Stomach smooth muscle (tissue), 2 donors: ENCODE measurements at regions not wholly inside any gene's neighbourhood (a gene's known extent, or its start where the extent isn't known, plus 50 kb on each side); places are given as distances from the start of the nearest gene placed in this dataset.

Experiments
- H3K27ac ChIP-seq: one replicate; pipeline ENCODE4 v1.7.0; 2013; ENCODE audit warnings: mild to moderate bottlenecking, low read length, inconsistent platforms
- H3K27me3 ChIP-seq, 2 donors: one replicate each; pipeline ENCODE4 v1.7.0; 2013; ENCODE audit warnings: low read length in 2 of 2; ENCODE audit not compliant: insufficient read depth in 2 of 2, control insufficient read depth in 1 of 2
- H3K36me3 ChIP-seq, 2 donors: one replicate each; pipeline ENCODE4 v1.7.0; 2013; ENCODE audit warnings: low read length in 2 of 2; ENCODE audit not compliant: control insufficient read depth in 2 of 2, insufficient read depth in 2 of 2
- H3K4me1 ChIP-seq: one replicate; pipeline ENCODE4 v1.7.0; 2013; ENCODE audit warnings: low read length; ENCODE audit not compliant: control insufficient read depth, insufficient read depth
- H3K4me3 ChIP-seq, 2 donors: one replicate each; pipeline ENCODE4 v1.7.0; 2013; ENCODE audit warnings: low read length in 2 of 2
- H3K9ac ChIP-seq, 2 donors: one replicate each; pipeline ENCODE4 v1.7.0; 2013; ENCODE audit warnings: low read length in 2 of 2, mild to moderate bottlenecking in 1 of 2
- H3K9me3 ChIP-seq, 2 donors: one replicate each; pipeline ENCODE4 v1.7.0; 2013; ENCODE audit warnings: low read length in 2 of 2; ENCODE audit not compliant: control insufficient read depth in 2 of 2
- donor health status: healthy.
- donor health status: Pancreatic carcinoma.

- H3K9me3 ChIP-seq: no peaks in the 10 kb centered on the region
Measured at GRCh38 chr11:15446315-15446714, 331.6 kb downstream of the INSC start.

GRCh38 chr11:15446929-15447328, 332.2 kb downstream of the INSC start:
- Histone ChIP-seq H3K9ac (no peak overlapping the region), H3K27ac (no peak overlapping the region), H3K9me3 (no peaks in the 10 kb centered on the region), H3K36me3 (no peaks in the 10 kb centered on the region), H3K4me1 (no peaks in the 10 kb centered on the region), H3K27me3 (peaks cover 0 to 3% of the 10 kb centered on the region in 2 donors), H3K4me3 (no peak overlapping the region)

More at GRCh38 chr11:15446315-15446714, 331.6 kb downstream of the INSC start:
- no peaks in the 10 kb centered on the region for H3K4me1 ChIP-seq
- peaks cover 0 to 3% of the 10 kb centered on the region in 2 donors for H3K27me3 ChIP-seq
- no peak overlapping the region for H3K27ac ChIP-seq
- no peaks in the 10 kb centered on the region for H3K36me3 ChIP-seq
- H3K4me3 ChIP-seq: no peak overlapping the region
- H3K9ac ChIP-seq: no peak overlapping the region

GRCh38 chr11:15451713-15452112, 337.0 kb downstream of the INSC start:
- no peaks in the 10 kb centered on the region for H3K36me3 ChIP-seq
- no peak overlapping the region for H3K27ac ChIP-seq
- peaks cover 0 to 3% of the 10 kb centered on the region in 2 donors for H3K27me3 ChIP-seq
- H3K4me3 ChIP-seq: no peak overlapping the region
- H3K4me1 ChIP-seq: no peaks in the 10 kb centered on the region
- H3K9me3 ChIP-seq: no peaks in the 10 kb centered on the region
- no peak overlapping the region for H3K9ac ChIP-seq

- no peak overlapping the region for H3K9ac ChIP-seq
- H3K9me3 ChIP-seq: no peaks in the 10 kb centered on the region
- no peaks in the 10 kb centered on the region for H3K36me3 ChIP-seq
- no peaks in the 10 kb centered on the region for H3K4me1 ChIP-seq
- H3K4me3 ChIP-seq: no peak overlapping the region
- no peak overlapping the region for H3K27ac ChIP-seq
- peaks cover 0 to 3% of the 10 kb centered on the region in 2 donors for H3K27me3 ChIP-seq
Measured at GRCh38 chr11:15453211-15453765, 338.6 kb downstream of the INSC start.

GRCh38 chr11:15468466-15468865, 353.7 kb downstream of the INSC start:
- no peaks in the 10 kb centered on the region for H3K9me3 ChIP-seq
- no peaks in the 10 kb centered on the region for H3K4me1 ChIP-seq
- no peak overlapping the region for H3K9ac ChIP-seq
- no peak overlapping the region for H3K27ac ChIP-seq
- H3K36me3 ChIP-seq: no peaks in the 10 kb centered on the region
- H3K27me3 ChIP-seq: no peaks in the 10 kb centered on the region
- no peak overlapping the region for H3K4me3 ChIP-seq

GRCh38 chr11:15471048-15471894, 356.5 kb downstream of the INSC start:
- Histone ChIP-seq H3K9me3 (no peaks in the 10 kb centered on the region), H3K27ac (no peak overlapping the region), H3K4me1 (no peaks in the 10 kb centered on the region), H3K9ac (no peak overlapping the region), H3K4me3 (no peak overlapping the region), H3K36me3 (no peaks in the 10 kb centered on the region), H3K27me3 (no peaks in the 10 kb centered on the region)

- no peaks in the 10 kb centered on the region for H3K9me3 ChIP-seq
- no peaks in the 10 kb centered on the region for H3K4me1 ChIP-seq
- no peak overlapping the region for H3K27ac ChIP-seq
- no peak overlapping the region for H3K4me3 ChIP-seq
- no peaks in the 10 kb centered on the region for H3K36me3 ChIP-seq
- no peak overlapping the region for H3K9ac ChIP-seq
- H3K27me3 ChIP-seq: no peaks in the 10 kb centered on the region
Measured at GRCh38 chr11:15471895-15472799, 357.4 kb downstream of the INSC start.

GRCh38 chr11:15473954-15474837, 359.5 kb downstream of the INSC start:
- Histone ChIP-seq H3K27me3 (no peaks in the 10 kb centered on the region), H3K9ac (no peak overlapping the region), H3K4me1 (no peaks in the 10 kb centered on the region), H3K27ac (no peak overlapping the region), H3K36me3 (no peaks in the 10 kb centered on the region), H3K4me3 (no peak overlapping the region), H3K9me3 (no peaks in the 10 kb centered on the region)

- H3K36me3 ChIP-seq: no peaks in the 10 kb centered on the region
- H3K4me1 ChIP-seq: no peaks in the 10 kb centered on the region
- H3K27ac ChIP-seq: no peak overlapping the region
- H3K9ac ChIP-seq: no peak overlapping the region
- H3K27me3 ChIP-seq: no peaks in the 10 kb centered on the region
- no peak overlapping the region for H3K4me3 ChIP-seq
- no peaks in the 10 kb centered on the region for H3K9me3 ChIP-seq
Measured at GRCh38 chr11:15476371-15476917, 361.7 kb downstream of the INSC start.

GRCh38 chr11:15481871-15482270, 367.1 kb downstream of the INSC start:
- Histone ChIP-seq H3K27me3 (no peaks in the 10 kb centered on the region), H3K27ac (no peak overlapping the region), H3K36me3 (no peaks in the 10 kb centered on the region), H3K4me1 (no peaks in the 10 kb centered on the region), H3K9me3 (no peaks in the 10 kb centered on the region), H3K9ac (no peak overlapping the region), H3K4me3 (no peak overlapping the region)
